Right atrium auricular region (tissue), 2 donors: ENCODE measurements at regions not wholly inside any gene's neighbourhood (a gene's known extent, or its start where the extent isn't known, plus 50 kb on each side); places are given as distances from the start of the nearest gene placed in this dataset.

Experiments
- DNase-seq: peaks from one replicate; pipeline ENCODE4 v3.0.0-alpha.2; 2019; ENCODE audit warnings: low spot score
- H3K27ac ChIP-seq, 2 donors: fragments of 200-600 bp; sonication (generic); 1 replicate in 1 of 2; 2 replicates in 1 of 2; pipeline ENCODE4 v1.5.1; 2016 to 2019
- H3K27me3 ChIP-seq, 2 donors: fragments of 200-600 bp; sonication (generic); one replicate each; pipeline versions ENCODE4 v1.5.1 to v1.6.0; 2017 to 2019
- H3K36me3 ChIP-seq: fragments of 200-600 bp; sonication (generic); one replicate; pipeline ENCODE4 v1.5.1; 2016
- H3K4me1 ChIP-seq, 2 donors: fragments of 200-600 bp; sonication (generic); one replicate each; pipeline versions ENCODE4 v1.5.1 to v1.6.0; 2017 to 2019
- H3K4me3 ChIP-seq, 2 donors: fragments of 200-600 bp; sonication (generic); 1 replicate in 1 of 2; 2 replicates in 1 of 2; pipeline ENCODE4 v1.5.1; 2017 to 2019; ENCODE audit warnings: mild to moderate bottlenecking in 1 of 2, moderate library complexity in 1 of 2
- H3K9me3 ChIP-seq, 2 donors: fragments of 200-600 bp; sonication (generic); one replicate each; pipeline ENCODE4 v1.5.1; 2019
- TF ChIP-seq, protein P1 (sequence below), 2 donors: fragments of 200-600 bp; sonication (generic); IDR thresholded peaks; one replicate each; pipeline ENCODE4 v1.5.1; 2019; ENCODE audit warnings: antibody characterized with exemption in 2 of 2

DNA sequence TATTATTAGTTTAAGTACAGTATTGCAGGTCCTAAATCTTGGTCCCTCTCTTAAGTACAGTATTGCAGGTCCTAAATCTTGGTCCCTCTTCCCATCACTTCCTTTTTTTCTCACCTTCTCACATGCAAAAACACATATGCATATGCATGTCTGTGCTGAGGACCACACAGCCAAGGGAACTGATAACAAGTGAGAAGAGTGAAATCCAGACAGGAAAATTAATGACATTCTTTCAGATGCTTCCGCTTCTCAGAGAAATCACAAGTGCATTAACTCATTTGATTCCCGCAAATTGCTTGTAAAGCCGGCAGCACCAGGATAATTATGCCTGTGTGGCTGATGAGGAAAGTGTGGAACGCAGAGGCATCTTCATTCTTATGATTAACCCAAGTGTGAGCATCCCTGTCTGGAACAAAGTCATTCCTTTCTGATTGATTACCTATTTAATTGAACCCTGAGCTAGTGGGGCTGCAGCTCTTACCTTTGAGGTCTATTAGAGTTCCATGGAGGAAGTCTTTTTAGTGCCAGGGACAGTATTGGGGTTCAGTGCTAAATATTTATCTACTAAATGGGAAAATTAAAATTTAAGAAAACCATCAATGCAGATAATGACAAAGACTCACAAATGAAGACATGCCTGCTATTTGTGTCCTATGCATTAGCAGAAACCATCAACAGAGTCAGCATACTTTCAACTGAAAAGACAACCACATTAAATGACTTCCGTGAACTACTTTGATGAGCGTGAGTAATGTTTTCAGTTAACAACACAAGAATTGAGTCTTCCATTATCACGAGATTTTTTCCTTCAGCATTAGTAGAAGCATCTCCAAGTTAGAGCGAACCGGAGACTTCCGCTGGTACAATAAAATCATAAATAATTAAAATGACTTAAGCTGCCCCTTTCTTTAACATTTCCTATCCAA, 220.4 kb upstream of the SLC35G4 start:
- no peak for DNase-seq
- TF ChIP-seq, protein P1, sequence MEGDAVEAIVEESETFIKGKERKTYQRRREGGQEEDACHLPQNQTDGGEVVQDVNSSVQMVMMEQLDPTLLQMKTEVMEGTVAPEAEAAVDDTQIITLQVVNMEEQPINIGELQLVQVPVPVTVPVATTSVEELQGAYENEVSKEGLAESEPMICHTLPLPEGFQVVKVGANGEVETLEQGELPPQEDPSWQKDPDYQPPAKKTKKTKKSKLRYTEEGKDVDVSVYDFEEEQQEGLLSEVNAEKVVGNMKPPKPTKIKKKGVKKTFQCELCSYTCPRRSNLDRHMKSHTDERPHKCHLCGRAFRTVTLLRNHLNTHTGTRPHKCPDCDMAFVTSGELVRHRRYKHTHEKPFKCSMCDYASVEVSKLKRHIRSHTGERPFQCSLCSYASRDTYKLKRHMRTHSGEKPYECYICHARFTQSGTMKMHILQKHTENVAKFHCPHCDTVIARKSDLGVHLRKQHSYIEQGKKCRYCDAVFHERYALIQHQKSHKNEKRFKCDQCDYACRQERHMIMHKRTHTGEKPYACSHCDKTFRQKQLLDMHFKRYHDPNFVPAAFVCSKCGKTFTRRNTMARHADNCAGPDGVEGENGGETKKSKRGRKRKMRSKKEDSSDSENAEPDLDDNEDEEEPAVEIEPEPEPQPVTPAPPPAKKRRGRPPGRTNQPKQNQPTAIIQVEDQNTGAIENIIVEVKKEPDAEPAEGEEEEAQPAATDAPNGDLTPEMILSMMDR (IDR thresholded peaks at IDR 0.05) = no peak
- no peaks in the 10 kb centered on the region for H3K9me3 ChIP-seq
- H3K4me1 ChIP-seq = no peaks in the 10 kb centered on the region
- H3K4me3 ChIP-seq = no peak overlapping the region
- H3K36me3 ChIP-seq = no peaks in the 10 kb centered on the region
- no peak overlapping the region for H3K27ac ChIP-seq
- no peaks in the 10 kb centered on the region for H3K27me3 ChIP-seq

GRCh38 chr18:11387880-11388279, 221.5 kb upstream of the SLC35G4 start:
- no peak for DNase-seq
- Histone ChIP-seq H3K4me3 (no peak overlapping the region), H3K9me3 (no peaks in the 10 kb centered on the region), H3K4me1 (no peaks in the 10 kb centered on the region), H3K27ac (no peak overlapping the region), H3K36me3 (no peaks in the 10 kb centered on the region), H3K27me3 (no peaks in the 10 kb centered on the region)
- TF ChIP-seq, protein P1 (IDR thresholded peaks at IDR 0.05) = peak in 1 of 2 donors; percentile 65

DNA sequence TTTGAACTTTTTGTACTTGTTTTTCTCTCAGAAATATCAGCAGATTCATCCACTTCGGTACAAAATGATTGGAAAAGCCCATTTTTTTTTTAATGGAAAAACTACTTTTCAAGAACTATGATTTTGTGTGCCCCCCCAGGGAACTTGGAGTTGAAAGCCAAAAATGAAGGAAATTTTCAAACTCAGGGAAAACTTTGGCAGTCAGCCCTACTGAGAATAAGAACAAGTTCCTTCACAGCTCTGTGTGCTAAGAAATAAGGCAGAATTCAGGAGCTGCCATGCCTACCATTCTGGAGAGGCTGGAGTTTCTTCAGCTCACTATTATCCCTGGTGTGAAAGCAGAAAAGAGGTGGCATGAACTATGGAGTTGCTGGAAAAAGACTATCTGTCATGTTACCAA, 226.0 kb upstream of the SLC35G4 start:
- Histone ChIP-seq H3K36me3 (no peaks in the 10 kb centered on the region), H3K4me1 (no peaks in the 10 kb centered on the region), H3K27ac (no peak overlapping the region), H3K27me3 (no peaks in the 10 kb centered on the region), H3K4me3 (no peak overlapping the region), H3K9me3 (no peaks in the 10 kb centered on the region)
- TF ChIP-seq, protein P1 (IDR thresholded peaks at IDR 0.05) = no peak
- no peak for DNase-seq

GRCh38 chr18:11380968-11381367, 228.4 kb upstream of the SLC35G4 start:
- Histone ChIP-seq H3K27me3 (no peaks in the 10 kb centered on the region), H3K9me3 (no peaks in the 10 kb centered on the region), H3K4me1 (no peaks in the 10 kb centered on the region), H3K27ac (no peak overlapping the region), H3K36me3 (no peaks in the 10 kb centered on the region), H3K4me3 (no peak overlapping the region)
- TF ChIP-seq, protein P1 (IDR thresholded peaks at IDR 0.05) = no peak
- DNase-seq = no peak

DNA sequence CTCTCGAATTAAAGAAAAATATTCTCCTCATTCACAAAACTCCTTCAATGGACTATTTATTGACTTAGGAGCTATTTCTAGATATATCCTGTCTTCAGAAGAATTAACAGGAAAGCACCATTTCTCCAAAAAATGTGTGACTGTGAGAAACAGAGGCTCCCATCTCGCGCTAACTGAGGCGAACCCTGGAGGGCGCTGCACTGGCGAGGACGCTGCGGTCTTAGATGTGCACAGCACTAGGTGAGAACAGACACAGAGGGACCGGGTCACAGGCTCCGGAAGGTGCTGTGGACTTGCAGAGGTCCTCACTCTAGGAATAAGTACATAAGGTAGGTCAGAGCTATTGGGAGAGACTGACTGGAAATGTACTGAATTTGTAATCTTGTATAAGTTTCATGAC, 229.7 kb upstream of the SLC35G4 start:
- Histone ChIP-seq H3K9me3 (no peaks in the 10 kb centered on the region), H3K4me1 (no peaks in the 10 kb centered on the region), H3K4me3 (no peak overlapping the region), H3K27me3 (no peaks in the 10 kb centered on the region), H3K36me3 (no peaks in the 10 kb centered on the region), H3K27ac (no peak overlapping the region)
- DNase-seq = no peak
- TF ChIP-seq, protein P1 (IDR thresholded peaks at IDR 0.05) = no peak
